GM12892 (cell line): ENCODE measurements at regions not wholly inside any gene's neighbourhood (a gene's known extent, or its start where the extent isn't known, plus 50 kb on each side); places are given as distances from the start of the nearest gene placed in this dataset.

ENCODE experiments used
- POLR2A ChIP-seq: IDR thresholded peaks from 2 replicates; pipeline ENCODE4 v1.6.1; 2011; ENCODE audit warnings: low read depth, low read length, control low read depth
- TAF1 ChIP-seq: IDR thresholded peaks from 2 replicates; pipeline ENCODE4 v1.6.1; 2011; ENCODE audit warnings: low read depth, mild to moderate bottlenecking, control low read depth, low read length, borderline replicate concordance

- TF ChIP-seq TAF1 (no peak), POLR2A (no peak)
These were observed 822.1 kb downstream of the BRD1 start for GRCh38 chr22:49005557-49005956.
